GM12875 (cell line): ENCODE measurements at regions not wholly inside any gene's neighbourhood (a gene's known extent, or its start where the extent isn't known, plus 50 kb on each side); places are given as distances from the start of the nearest gene placed in this dataset.

ENCODE experiments used
- H3K4me3 ChIP-seq: one replicate; pipeline ENCODE4 v1.5.1; 2011; ENCODE audit warnings: low read depth, low read length, control low read depth
- TF ChIP-seq, protein P1 (sequence below): IDR thresholded peaks from 2 replicates; pipeline ENCODE4 v1.5.1; 2011; ENCODE audit warnings: low read depth, mild to moderate bottlenecking, control low read depth, inconsistent platforms, low read length, moderate library complexity, borderline replicate concordance; ENCODE audit not compliant: insufficient read depth

DNA sequence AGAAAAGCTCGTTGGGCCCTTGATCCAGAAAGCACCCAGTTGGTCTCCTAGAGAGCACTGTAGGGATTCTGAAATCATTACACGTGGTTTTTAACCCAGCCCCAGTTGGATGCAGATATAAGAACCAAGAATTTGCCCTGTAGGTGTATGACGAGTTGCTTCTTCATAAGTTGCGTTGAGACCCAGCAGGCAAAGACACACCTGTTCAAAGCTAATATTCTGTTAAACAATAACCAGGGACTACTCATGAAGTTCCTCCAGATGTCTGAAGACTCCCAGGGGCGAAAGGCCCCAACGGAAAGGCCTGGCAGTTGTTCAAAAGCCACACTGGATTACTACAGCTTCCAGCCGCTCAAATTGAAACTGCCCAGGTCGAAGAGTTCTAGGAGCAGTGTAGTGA lies 88.6 kb upstream of the HNRNPU start:
- H3K4me3 ChIP-seq, result no peak overlapping the region
- TF ChIP-seq, protein P1, sequence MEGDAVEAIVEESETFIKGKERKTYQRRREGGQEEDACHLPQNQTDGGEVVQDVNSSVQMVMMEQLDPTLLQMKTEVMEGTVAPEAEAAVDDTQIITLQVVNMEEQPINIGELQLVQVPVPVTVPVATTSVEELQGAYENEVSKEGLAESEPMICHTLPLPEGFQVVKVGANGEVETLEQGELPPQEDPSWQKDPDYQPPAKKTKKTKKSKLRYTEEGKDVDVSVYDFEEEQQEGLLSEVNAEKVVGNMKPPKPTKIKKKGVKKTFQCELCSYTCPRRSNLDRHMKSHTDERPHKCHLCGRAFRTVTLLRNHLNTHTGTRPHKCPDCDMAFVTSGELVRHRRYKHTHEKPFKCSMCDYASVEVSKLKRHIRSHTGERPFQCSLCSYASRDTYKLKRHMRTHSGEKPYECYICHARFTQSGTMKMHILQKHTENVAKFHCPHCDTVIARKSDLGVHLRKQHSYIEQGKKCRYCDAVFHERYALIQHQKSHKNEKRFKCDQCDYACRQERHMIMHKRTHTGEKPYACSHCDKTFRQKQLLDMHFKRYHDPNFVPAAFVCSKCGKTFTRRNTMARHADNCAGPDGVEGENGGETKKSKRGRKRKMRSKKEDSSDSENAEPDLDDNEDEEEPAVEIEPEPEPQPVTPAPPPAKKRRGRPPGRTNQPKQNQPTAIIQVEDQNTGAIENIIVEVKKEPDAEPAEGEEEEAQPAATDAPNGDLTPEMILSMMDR, result no peak

DNA sequence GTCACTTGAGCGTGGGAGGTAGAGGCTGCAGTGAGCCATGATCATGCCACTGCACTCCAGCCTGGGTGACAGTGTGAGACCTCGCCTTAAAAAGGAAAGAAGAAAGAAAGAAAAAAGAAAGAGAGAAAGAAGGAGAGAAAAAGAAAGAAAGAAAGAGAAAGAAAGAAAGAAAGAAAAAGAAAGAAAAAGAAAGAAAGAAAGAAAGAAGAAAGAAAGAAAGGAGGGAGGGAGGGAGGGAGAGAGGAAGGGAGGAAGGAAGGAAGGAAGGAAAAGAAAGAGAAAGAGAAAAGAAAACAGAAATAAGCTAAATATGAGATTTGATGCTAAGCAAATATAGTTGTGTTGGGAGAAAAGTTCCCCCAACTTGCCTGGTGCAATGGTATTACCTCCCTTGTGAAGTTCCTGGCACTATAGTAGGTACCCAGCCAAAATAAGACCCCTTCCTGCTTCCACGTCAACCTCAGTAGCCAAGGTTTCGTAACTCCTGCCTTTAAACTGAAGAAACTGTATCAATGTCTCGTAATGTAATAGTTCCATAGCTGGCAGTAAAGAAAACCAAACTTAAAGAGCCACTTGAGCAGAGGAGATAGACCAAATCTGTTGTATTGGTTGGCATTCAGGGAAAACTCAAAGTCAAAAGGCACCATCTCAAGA lies 88.1 kb upstream of the HNRNPU start:
- no peak overlapping the region for H3K4me3 ChIP-seq
- TF ChIP-seq, protein P1, result no peak

DNA sequence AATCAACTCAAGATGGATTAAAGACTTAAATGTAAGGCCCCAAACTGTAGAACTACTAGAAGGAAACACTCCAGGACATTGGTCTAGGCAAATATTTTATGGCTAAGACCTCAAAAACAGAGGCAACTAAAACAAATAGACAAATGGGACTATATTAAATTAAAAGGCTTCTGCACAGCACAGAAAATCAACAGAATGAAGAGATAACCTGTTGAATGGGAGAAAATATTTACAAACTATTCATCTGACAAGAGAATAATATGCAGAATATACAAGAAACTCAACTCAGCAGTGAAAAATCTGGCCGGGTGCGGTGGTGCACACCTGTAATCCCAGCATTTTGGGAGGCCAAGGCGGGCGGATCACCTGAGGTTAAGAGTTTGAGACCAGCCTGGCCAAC lies 84.1 kb upstream of the HNRNPU start:
- H3K4me3 ChIP-seq, result no peak overlapping the region
- TF ChIP-seq, protein P1, result no peak

DNA sequence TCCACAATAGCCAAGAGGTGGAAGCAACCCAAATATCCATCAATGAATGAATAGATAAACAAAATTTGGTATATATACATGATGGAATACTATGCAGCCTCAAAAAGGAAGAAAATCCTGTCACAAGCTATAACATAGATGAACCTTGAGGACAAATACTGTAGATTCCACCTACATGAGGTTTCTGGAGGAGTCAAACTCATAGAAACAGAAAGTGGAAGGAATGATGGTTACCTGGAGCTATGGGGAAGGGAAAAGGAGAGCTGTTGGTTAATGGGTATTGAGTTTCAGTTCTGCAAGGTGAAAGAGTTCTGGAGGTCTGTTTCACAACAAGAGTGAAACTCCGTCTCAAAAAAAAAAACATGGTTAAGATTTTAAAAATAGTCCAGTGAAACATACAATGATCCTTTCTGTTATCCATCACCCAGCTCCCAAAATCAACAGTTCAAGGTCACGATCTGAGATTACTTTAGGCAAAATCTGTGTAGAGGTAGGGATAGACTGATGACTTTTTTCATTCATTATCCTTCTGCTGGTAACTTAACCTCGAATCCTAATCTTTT lies 80.8 kb upstream of the HNRNPU start:
- TF ChIP-seq, protein P1, result no peak
- no peak overlapping the region for H3K4me3 ChIP-seq

DNA sequence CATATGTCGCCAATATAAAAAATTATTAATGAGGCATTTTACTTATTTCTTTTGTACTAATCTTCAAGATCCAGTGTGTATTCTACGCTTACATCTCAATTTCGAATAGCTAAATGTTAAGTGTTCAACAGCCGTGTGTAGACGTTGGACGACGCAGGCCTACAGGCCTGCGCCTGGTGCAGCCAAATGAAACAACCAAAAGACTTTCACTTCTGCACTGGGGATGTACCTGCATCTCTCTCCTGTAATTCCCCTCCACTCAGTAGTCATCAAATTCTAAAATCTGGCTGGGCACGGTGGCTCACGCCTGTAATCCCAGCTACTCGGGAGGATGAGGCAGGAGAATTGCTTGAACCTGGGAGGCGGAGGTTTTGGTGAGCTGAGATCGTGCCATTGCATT lies 76.8 kb upstream of the HNRNPU start:
- H3K4me3 ChIP-seq, result no peak overlapping the region

DNA sequence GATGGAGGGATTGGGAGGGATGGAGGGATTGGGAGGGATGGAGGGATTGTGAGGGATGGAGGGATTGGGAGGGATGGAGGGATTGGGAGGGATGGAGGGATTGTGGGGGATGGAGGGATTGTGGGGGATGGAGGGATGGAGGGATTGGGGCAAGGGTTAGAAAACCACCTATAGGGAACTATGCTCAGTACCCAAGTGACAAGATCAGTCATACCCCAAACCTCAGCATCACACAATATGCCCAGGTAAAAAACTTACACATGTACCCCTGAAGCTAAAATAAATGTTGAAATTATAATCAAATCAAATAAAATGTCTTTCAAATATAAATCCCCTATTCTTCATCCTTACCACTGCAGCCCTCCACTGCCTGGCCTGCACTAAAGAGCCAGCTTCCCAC lies 72.8 kb upstream of the HNRNPU start:
- TF ChIP-seq, protein P1, result no peak
- H3K4me3 ChIP-seq, result no peak overlapping the region

More for the DNA sequence above, 76.8 kb upstream of the HNRNPU start:
- TF ChIP-seq, protein P1, result no peak

DNA sequence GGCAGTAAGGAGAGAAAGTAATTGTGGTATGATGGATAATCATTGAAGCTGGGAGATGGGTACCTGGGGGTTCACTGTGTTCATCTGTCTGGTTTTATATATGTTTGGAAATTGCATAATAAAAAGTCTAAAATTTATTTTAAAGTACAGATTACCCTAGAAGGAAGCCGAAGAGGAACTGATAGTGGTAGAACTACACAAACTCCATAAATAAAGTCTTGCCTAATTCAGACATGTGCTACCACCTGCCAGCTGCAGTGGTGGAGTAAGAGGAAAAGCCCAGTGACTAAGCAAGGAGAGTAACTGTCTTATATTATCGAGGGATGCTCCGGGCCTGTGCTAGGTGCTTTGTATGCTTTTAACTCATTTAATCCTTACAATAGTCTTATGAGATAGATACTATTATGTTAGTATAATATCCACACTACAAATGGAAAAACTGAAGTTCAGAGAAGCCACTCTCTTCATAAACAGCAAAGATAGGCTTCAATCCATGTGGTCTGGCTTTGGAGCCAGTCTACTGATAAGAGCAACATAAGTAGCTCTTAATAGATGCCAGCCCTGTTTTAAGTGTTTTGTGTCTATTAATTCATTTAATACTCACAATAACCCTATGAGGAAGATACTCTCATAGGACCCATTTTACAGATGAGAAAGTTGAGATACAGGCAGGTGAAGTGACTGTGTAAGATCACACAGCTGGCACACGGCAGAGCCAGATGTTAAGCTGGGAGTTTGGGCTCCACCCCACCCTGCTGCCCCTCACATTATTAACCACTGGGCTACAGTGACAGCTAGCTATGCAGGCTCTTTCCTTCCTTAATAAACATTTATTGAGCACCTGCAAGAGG lies 56.8 kb upstream of the HNRNPU start:
- H3K4me3 ChIP-seq, result no peak overlapping the region
- TF ChIP-seq, protein P1, result no peak
